ENCODE measurements at regions not wholly inside any gene's neighbourhood (a gene's known extent, or its start where the extent isn't known, plus 50 kb on each side); places are given as distances from the start of the nearest gene placed in this dataset.
"Not testable (repeated sequence)": the region's sequence is repeated elsewhere in the genome, so short reads cannot be mapped to it uniquely, and the experiment has no call there.

- no peaks in the 10 kb centered on the region for H3K4me1 ChIP-seq (ENCODE audit: insufficient read depth, low read length)
- H3K9me3 ChIP-seq (ENCODE audit: low read length), result no peaks in the 10 kb centered on the region
- peaks cover 0 to 4% of the 10 kb centered on the region in 2 donors for H3K27me3 ChIP-seq (ENCODE audit: control insufficient read depth in 1 of 2, insufficient read depth in 2 of 2, low read length in 2 of 2)
- no peaks in the 10 kb centered on the region for H3K36me3 ChIP-seq (ENCODE audit: insufficient read depth, low read length)
- no peak overlapping the region for H3K9ac ChIP-seq (ENCODE audit: low read length)
- H3K27ac ChIP-seq (ENCODE audit: low read depth, low read length), result no peak overlapping the region
- H3K4me3 ChIP-seq (ENCODE audit: low read depth in 1 of 2, low read length in 2 of 2), result no peak overlapping the region
Measured at GRCh38 chr22:48758881-48759875, 1068.5 kb downstream of the BRD1 start.

- Histone ChIP-seq H3K9ac (ENCODE audit: low read length) (no peak overlapping the region), H3K36me3 (ENCODE audit: insufficient read depth, low read length) (no peaks in the 10 kb centered on the region), H3K27ac (ENCODE audit: low read depth, low read length) (no peak overlapping the region), H3K4me3 (ENCODE audit: low read depth in 1 of 2, low read length in 2 of 2) (no peak overlapping the region), H3K27me3 (ENCODE audit: control insufficient read depth in 1 of 2, insufficient read depth in 2 of 2, low read length in 2 of 2) (peaks cover 0 to 4% of the 10 kb centered on the region in 2 donors), H3K4me1 (ENCODE audit: insufficient read depth, low read length) (no peaks in the 10 kb centered on the region), H3K9me3 (ENCODE audit: low read length) (no peaks in the 10 kb centered on the region)
Measured at GRCh38 chr22:48757985-48758561, 1069.6 kb downstream of the BRD1 start.

- H3K4me3 ChIP-seq (ENCODE audit: low read depth in 1 of 2, low read length in 2 of 2), result no peak overlapping the region
- H3K9ac ChIP-seq (ENCODE audit: low read length), result no peak overlapping the region
- peaks cover 0 to 4% of the 10 kb centered on the region in 2 donors for H3K27me3 ChIP-seq (ENCODE audit: control insufficient read depth in 1 of 2, insufficient read depth in 2 of 2, low read length in 2 of 2)
- H3K4me1 ChIP-seq (ENCODE audit: insufficient read depth, low read length), result no peaks in the 10 kb centered on the region
- no peaks in the 10 kb centered on the region for H3K36me3 ChIP-seq (ENCODE audit: insufficient read depth, low read length)
- no peak overlapping the region for H3K27ac ChIP-seq (ENCODE audit: low read depth, low read length)
- no peaks in the 10 kb centered on the region for H3K9me3 ChIP-seq (ENCODE audit: low read length)
Measured at GRCh38 chr22:48757581-48757980, 1070.1 kb downstream of the BRD1 start.

- not testable (repeated sequence) for H3K27ac ChIP-seq (ENCODE audit: low read depth, low read length); H3K9ac ChIP-seq (ENCODE audit: low read length); H3K4me3 ChIP-seq (ENCODE audit: low read depth in 1 of 2, low read length in 2 of 2); H3K36me3 ChIP-seq (ENCODE audit: insufficient read depth, low read length); H3K9me3 ChIP-seq (ENCODE audit: low read length); H3K4me1 ChIP-seq (ENCODE audit: insufficient read depth, low read length); H3K27me3 ChIP-seq (ENCODE audit: control insufficient read depth in 1 of 2, insufficient read depth in 2 of 2, low read length in 2 of 2)
Measured at GRCh38 chr22:48757135-48757534, 1070.5 kb downstream of the BRD1 start.

GRCh38 chr22:48756146-48757111, 1071.2 kb downstream of the BRD1 start:
- Histone ChIP-seq H3K9ac (ENCODE audit: low read length) (no peak overlapping the region), H3K36me3 (ENCODE audit: insufficient read depth, low read length) (no peaks in the 10 kb centered on the region), H3K27me3 (ENCODE audit: control insufficient read depth in 1 of 2, insufficient read depth in 2 of 2, low read length in 2 of 2) (peaks cover 0 to 4% of the 10 kb centered on the region in 2 donors), H3K4me3 (ENCODE audit: low read depth in 1 of 2, low read length in 2 of 2) (no peak overlapping the region), H3K27ac (ENCODE audit: low read depth, low read length) (no peak overlapping the region), H3K9me3 (ENCODE audit: low read length) (no peaks in the 10 kb centered on the region), H3K4me1 (ENCODE audit: insufficient read depth, low read length) (no peaks in the 10 kb centered on the region)

GRCh38 chr22:48755059-48755949, 1072.4 kb downstream of the BRD1 start:
- Histone ChIP-seq H3K9me3 (ENCODE audit: low read length) (no peaks in the 10 kb centered on the region), H3K9ac (ENCODE audit: low read length) (no peak overlapping the region), H3K27me3 (ENCODE audit: control insufficient read depth in 1 of 2, insufficient read depth in 2 of 2, low read length in 2 of 2) (no peaks in the 10 kb centered on the region), H3K4me1 (ENCODE audit: insufficient read depth, low read length) (no peaks in the 10 kb centered on the region), H3K4me3 (ENCODE audit: low read depth in 1 of 2, low read length in 2 of 2) (no peak overlapping the region), H3K36me3 (ENCODE audit: insufficient read depth, low read length) (no peaks in the 10 kb centered on the region), H3K27ac (ENCODE audit: low read depth, low read length) (no peak overlapping the region)

GRCh38 chr22:48754611-48755058, 1073.0 kb downstream of the BRD1 start:
- Histone ChIP-seq H3K36me3 (ENCODE audit: insufficient read depth, low read length) (no peaks in the 10 kb centered on the region), H3K9ac (ENCODE audit: low read length) (no peak overlapping the region), H3K4me1 (ENCODE audit: insufficient read depth, low read length) (no peaks in the 10 kb centered on the region), H3K27ac (ENCODE audit: low read depth, low read length) (no peak overlapping the region), H3K4me3 (ENCODE audit: low read depth in 1 of 2, low read length in 2 of 2) (no peak overlapping the region), H3K27me3 (ENCODE audit: control insufficient read depth in 1 of 2, insufficient read depth in 2 of 2, low read length in 2 of 2) (no peaks in the 10 kb centered on the region), H3K9me3 (ENCODE audit: low read length) (no peaks in the 10 kb centered on the region)

GRCh38 chr22:48753752-48754517, 1073.7 kb downstream of the BRD1 start:
- H3K4me1 ChIP-seq (ENCODE audit: insufficient read depth, low read length), result no peaks in the 10 kb centered on the region
- H3K4me3 ChIP-seq (ENCODE audit: low read depth in 1 of 2, low read length in 2 of 2), result no peak overlapping the region
- no peaks in the 10 kb centered on the region for H3K9me3 ChIP-seq (ENCODE audit: low read length)
- H3K27me3 ChIP-seq (ENCODE audit: control insufficient read depth in 1 of 2, insufficient read depth in 2 of 2, low read length in 2 of 2), result no peaks in the 10 kb centered on the region
- H3K27ac ChIP-seq (ENCODE audit: low read depth, low read length), result no peak overlapping the region
- no peak overlapping the region for H3K9ac ChIP-seq (ENCODE audit: low read length)
- no peaks in the 10 kb centered on the region for H3K36me3 ChIP-seq (ENCODE audit: insufficient read depth, low read length)

- Histone ChIP-seq H3K4me1 (ENCODE audit: insufficient read depth, low read length) (no peaks in the 10 kb centered on the region), H3K9me3 (ENCODE audit: low read length) (no peaks in the 10 kb centered on the region), H3K27ac (ENCODE audit: low read depth, low read length) (no peak overlapping the region), H3K27me3 (ENCODE audit: control insufficient read depth in 1 of 2, insufficient read depth in 2 of 2, low read length in 2 of 2) (no peaks in the 10 kb centered on the region), H3K4me3 (ENCODE audit: low read depth in 1 of 2, low read length in 2 of 2) (no peak overlapping the region), H3K9ac (ENCODE audit: low read length) (no peak overlapping the region), H3K36me3 (ENCODE audit: insufficient read depth, low read length) (no peaks in the 10 kb centered on the region)
Measured at GRCh38 chr22:48753381-48753730, 1074.3 kb downstream of the BRD1 start.
